ENCODE measurements at regions not wholly inside any gene's neighbourhood (a gene's known extent, or its start where the extent isn't known, plus 50 kb on each side); places are given as distances from the start of the nearest gene placed in this dataset.

GRCh38 chr4:53654300-53654758, 63.0 kb upstream of the LNX1 start:
- TF ChIP-seq, protein P1, sequence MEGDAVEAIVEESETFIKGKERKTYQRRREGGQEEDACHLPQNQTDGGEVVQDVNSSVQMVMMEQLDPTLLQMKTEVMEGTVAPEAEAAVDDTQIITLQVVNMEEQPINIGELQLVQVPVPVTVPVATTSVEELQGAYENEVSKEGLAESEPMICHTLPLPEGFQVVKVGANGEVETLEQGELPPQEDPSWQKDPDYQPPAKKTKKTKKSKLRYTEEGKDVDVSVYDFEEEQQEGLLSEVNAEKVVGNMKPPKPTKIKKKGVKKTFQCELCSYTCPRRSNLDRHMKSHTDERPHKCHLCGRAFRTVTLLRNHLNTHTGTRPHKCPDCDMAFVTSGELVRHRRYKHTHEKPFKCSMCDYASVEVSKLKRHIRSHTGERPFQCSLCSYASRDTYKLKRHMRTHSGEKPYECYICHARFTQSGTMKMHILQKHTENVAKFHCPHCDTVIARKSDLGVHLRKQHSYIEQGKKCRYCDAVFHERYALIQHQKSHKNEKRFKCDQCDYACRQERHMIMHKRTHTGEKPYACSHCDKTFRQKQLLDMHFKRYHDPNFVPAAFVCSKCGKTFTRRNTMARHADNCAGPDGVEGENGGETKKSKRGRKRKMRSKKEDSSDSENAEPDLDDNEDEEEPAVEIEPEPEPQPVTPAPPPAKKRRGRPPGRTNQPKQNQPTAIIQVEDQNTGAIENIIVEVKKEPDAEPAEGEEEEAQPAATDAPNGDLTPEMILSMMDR (conservative IDR thresholded peaks at IDR 0.05; ENCODE audit: low read depth in 2 of 2): no peak
- TF ChIP-seq JUNB (IDR thresholded peaks at IDR 0.05; ENCODE audit: unreplicated experiment): no peak
- TF ChIP-seq ETS1 (IDR thresholded peaks at IDR 0.05): no peak
- no peak for TF ChIP-seq POLR2AphosphoS5 (IDR thresholded peaks at IDR 0.05; ENCODE audit: low read depth)
- TF ChIP-seq, protein P2, sequence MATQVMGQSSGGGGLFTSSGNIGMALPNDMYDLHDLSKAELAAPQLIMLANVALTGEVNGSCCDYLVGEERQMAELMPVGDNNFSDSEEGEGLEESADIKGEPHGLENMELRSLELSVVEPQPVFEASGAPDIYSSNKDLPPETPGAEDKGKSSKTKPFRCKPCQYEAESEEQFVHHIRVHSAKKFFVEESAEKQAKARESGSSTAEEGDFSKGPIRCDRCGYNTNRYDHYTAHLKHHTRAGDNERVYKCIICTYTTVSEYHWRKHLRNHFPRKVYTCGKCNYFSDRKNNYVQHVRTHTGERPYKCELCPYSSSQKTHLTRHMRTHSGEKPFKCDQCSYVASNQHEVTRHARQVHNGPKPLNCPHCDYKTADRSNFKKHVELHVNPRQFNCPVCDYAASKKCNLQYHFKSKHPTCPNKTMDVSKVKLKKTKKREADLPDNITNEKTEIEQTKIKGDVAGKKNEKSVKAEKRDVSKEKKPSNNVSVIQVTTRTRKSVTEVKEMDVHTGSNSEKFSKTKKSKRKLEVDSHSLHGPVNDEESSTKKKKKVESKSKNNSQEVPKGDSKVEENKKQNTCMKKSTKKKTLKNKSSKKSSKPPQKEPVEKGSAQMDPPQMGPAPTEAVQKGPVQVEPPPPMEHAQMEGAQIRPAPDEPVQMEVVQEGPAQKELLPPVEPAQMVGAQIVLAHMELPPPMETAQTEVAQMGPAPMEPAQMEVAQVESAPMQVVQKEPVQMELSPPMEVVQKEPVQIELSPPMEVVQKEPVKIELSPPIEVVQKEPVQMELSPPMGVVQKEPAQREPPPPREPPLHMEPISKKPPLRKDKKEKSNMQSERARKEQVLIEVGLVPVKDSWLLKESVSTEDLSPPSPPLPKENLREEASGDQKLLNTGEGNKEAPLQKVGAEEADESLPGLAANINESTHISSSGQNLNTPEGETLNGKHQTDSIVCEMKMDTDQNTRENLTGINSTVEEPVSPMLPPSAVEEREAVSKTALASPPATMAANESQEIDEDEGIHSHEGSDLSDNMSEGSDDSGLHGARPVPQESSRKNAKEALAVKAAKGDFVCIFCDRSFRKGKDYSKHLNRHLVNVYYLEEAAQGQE (IDR thresholded peaks at IDR 0.05; ENCODE audit: unreplicated experiment): no peak

All from GM23338 (cell line).